GM18861 (cell line): ENCODE measurements at regions not wholly inside any gene's neighbourhood (a gene's known extent, or its start where the extent isn't known, plus 50 kb on each side); places are given as distances from the start of the nearest gene placed in this dataset.
"Not testable (repeated sequence)": the region's sequence is repeated elsewhere in the genome, so short reads cannot be mapped to it uniquely, and the experiment has no call there.

Source experiments
- ATAC-seq: cut with Tn5 transposase; IDR thresholded peaks from one replicate; pipeline ENCODE4 v1.9.1; 2021; ENCODE audit not compliant: unreplicated experiment

DNA sequence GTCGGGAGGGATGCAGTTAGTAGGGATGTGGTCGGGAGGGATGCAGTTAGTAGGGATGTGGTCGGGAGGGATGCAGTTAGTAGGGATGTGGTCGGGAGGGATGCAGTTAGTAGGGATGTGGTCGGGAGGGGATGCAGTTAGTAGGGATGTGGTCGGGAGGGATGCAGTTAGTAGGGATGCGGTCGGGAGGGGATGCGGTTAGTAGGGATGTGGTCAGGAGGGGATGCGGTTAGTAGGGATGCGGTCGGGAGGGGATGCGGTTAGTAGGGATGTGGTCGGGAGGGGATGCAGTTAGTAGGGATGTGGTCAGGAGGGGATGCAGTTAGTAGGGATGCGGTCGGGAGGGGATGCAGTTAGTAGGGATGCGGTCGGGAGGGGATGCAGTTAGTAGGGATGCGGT lies 96.2 kb downstream of the BDH1 start:
- ATAC-seq: not testable (repeated sequence)

DNA sequence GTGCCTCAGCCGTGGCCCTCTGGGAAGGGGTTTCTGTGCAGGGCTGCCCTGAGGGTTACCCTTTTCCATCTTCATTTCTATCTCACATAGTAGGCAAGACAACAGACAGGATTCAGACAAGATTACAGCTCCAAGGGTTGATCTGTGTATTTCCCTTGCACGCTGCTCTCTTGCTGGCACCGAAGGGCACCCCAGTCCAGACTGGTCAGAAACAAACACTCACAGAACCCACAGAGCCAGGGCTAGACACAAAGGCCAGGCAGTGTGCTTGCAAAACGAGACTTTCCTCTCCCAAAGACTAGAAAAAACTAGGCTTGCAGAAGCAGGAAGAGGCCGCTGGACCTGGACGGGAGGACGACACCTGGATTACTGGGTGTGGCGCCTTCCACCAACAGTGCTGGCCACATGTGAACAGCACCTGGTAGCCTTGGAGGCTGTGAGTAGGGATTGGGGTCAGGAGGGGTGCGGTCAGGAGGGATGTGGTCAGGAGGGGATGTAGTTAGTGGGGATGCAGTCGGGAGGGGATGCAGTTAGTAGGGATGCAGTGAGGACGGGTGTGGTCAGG lies 96.8 kb downstream of the BDH1 start:
- no peak for ATAC-seq

DNA sequence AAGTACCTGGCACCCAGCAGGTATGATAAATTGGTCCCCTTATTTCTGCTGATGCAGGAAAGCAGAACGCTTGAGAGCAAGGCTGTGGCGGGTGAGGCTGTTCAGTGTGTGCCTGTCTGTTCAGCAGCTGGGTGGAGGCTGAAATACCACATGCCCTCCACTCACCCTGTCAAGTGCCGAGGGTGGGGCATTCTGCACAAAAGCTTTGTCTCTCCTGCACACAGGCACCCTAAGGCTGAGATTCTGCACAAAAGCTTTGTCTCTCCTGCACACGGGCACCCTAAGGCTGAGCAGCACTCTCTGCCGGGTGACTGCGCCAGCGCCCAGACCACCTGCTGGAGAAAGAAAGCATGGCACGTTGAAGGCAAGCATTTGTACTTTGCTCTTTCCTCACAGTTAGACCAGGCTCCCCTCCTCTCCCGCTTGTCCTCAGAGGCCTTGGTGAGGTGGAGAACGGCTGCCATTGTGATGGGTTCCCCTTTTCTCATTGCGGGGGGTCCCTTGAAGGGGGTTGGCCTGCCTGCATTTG lies 97.5 kb downstream of the BDH1 start:
- no peak for ATAC-seq

DNA sequence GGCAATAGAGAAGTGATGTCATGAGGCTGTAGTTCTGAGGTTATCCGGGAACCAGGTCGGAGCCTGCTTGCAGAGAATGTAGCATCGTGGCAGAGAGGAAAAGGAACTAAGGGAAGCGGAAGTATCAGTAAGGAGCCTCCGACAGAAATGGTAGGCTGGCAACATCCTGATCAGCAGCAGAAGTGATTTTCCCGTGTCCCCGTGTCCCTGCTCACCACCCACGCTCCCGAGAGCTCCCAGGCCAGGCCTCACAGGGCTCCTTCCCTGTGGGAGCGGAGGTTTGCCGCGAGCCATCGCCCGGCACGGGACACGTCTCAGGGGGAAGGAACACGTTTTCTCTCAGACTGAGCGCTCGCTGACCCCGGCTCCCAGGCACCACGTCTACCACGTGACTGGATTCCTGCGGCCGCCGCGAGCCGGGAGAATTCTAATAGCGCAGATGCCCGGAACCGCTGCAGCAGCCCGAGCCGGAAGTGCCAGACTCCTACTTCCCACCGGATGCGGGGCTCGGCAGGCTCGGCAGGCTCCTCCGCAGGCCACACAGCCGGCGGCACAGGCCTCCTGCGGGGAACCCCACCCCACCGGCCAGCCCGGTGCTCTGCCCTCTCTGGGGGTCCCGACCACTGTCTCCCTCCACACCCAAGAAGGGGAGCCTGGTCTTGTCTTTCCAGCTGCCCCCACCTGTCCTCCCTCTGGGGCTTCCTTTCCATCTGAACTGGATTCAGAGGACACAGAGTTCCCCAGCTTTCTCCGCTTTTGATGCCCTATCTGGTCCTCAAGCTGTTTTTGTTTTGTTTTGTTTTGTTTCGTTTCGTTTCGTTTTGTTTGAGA lies 99.3 kb downstream of the BDH1 start:
- no peak for ATAC-seq

DNA sequence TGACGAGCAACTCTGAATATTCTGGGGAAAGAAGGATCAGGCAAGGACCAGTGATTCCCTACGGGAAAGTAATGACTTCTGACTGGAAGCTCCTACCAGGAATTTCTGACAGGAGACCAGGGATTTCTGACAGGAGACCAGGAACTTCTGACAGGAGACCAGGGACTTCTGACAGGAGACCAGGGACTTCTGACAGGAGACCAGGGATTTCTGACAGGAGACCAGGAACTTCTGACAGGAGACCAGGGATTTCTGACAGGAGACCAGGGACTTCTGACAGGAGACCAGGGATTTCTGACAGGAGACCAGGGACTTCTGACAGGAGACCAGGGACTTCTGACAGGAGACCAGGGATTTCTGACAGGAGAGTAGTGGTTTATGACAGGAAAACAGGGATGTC lies 100.9 kb downstream of the BDH1 start:
- ATAC-seq: not testable (repeated sequence)

DNA sequence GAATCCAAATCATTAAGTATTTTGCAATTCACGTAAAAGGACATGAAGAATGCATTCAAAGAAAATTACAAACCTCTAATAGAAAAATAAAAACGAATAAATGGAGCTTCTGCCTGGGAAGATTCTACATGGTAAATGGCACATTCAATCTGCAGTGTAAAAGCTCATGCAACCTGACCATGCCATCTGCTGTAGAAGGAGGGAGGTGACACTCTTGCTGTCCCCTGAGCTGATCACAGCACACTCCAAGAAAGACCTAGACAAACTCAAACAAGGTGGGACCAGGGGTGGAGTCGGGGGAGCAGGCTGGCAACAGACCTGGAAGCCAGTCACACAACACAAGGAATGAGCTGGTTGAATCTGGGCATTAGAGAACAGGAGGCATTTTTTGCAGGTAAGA lies 101.8 kb downstream of the BDH1 start:
- ATAC-seq: no peak

DNA sequence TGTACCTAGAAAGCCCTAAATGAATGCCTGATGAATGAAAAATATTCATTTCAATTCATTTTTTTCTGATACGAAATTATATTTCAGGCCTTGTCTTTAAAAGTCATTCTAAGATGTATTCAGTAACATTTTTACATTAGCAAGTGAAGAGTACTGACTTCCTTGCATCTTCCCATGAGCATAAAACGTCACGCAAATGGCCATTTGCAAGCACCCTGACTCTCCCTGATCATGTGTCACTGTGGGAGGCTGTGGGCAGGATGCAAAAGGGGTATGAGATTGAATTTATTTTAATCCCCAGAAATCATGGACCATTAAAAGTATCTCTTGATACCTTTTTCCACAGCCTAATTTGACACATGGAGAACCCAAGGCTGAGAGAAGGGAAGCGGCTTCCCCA lies 105.0 kb downstream of the BDH1 start:
- ATAC-seq: no peak

DNA sequence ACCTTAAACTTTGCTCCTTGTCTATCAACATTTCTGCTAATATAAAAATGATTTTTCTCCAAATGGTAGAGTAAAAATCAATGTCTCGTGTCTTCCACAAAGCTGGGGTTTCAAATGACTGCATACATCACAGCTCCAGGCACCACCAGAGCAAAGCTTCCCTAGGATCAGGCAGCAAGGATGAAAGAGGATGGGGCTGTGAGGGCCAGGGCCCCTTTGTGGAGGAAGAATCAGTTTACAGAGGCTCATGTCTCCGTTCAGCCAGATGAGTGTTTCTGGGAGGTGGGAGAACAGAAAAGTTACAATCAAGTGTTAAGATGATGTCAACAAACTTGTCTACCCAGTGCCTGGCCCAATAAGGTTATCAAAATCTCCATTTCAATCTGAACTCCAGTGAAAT lies 105.5 kb downstream of the BDH1 start:
- no peak for ATAC-seq

DNA sequence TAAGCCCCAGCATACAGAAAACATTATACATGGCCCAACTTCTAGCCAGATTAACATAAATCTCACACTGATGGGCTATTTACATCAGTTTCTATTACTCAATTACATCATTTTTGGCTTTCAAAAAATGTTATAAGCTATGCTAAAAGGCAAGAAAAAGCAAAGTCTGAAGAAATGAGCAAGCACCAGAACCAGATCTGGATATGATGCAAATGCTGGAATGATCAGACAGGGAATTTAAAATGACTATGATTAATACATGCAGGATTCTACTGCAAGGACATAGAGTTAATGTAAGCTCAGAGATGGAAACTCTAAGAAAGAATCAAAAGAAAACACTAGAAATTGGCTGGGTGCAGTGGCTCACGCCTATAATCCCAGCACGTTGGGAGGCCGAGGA lies 106.6 kb downstream of the BDH1 start:
- not testable (repeated sequence) for ATAC-seq

DNA sequence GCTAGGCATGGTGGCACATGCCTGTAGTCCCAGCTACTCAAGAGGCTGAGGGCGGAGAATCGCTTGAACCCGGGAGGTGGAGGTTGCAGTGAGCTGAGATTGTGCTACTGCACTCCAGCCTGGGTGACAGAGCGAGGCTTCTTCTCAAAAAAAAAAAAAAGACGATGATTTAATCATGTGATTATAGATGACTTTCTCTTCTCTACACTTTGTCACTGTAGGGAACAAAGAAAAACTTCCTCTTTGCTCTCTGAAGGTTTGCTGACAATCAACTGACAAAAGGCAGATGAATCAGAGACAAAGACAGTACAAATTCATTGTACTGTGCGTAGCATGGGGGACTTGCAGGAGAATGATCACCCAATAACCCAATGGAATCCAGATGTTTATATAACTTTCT lies 108.0 kb downstream of the BDH1 start:
- ATAC-seq: not testable (repeated sequence)

DNA sequence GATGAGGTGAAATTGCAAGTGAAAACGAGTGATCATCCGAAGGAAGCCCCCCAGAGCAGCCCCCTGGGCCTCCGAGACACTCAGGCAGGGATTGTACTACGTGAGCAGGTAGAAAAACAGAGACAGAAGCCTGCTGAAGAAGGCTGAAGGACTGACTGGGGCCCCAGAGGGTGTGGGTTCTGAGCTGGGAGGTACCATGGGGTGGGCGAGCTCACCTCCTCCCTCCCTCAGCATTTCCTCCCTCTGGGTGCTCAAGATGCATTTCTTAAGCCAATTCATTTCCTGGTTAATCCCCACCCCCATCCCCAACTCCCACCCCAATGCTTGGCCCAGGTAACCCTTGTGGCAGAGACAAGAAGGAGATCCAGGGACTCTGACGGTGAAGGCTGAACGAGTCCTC lies 108.7 kb downstream of the BDH1 start:
- no peak for ATAC-seq

DNA sequence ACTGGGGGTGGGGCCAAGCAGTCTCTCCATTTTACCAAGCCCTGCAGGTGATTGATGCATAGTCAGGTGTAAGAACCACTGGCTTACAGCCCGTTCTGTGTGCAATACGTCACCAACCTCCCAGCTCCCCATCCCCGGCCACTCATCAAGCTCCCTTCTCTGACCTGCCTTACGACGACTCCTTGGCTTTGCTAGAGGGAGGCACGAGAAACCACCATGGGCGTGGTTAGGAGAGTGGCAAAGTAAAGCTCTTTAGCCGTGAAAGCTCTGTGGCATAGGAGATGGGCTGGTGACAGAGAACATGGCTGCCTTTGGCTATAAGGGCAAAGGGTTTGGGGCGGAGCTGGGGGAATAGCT lies 109.1 kb downstream of the BDH1 start:
- ATAC-seq: no peak

DNA sequence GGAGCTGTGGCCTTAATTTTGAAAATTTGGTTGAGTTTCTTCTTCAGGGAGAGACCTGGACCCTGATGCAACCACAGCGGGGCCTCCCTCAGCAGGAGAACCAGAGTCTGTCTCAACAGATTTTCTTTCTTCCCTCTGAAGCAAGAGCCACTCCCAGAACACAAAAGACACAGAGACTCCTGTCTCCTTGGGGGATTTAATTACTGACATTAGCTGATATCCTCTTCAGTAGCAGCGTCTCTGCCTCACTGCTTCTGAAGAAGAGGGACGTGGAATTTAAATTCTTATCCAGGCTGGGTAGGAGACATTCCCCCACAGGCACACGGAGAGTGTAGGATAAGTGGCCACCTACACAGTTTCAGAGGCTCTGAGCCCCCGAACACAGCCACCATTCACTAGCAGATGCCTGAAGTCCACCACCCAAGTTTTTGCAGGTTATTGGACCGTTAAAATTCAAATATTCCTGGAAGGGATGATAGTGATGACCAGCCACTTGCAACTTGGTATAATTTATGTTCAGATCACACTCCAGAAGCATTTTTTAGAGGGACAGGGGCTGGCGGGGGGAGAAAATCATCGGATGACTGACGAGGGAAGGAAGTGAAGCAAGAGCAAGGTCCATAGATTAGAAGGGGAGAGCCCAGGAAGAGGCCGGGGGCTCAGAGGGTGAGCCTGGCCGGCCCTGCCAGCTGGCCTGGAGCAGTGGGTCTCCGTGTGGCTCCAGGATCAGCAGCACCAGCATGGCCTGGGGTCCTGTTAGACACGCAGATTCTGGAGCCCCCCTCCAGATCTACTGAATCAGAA lies 109.7 kb downstream of the BDH1 start:
- ATAC-seq: no peak

DNA sequence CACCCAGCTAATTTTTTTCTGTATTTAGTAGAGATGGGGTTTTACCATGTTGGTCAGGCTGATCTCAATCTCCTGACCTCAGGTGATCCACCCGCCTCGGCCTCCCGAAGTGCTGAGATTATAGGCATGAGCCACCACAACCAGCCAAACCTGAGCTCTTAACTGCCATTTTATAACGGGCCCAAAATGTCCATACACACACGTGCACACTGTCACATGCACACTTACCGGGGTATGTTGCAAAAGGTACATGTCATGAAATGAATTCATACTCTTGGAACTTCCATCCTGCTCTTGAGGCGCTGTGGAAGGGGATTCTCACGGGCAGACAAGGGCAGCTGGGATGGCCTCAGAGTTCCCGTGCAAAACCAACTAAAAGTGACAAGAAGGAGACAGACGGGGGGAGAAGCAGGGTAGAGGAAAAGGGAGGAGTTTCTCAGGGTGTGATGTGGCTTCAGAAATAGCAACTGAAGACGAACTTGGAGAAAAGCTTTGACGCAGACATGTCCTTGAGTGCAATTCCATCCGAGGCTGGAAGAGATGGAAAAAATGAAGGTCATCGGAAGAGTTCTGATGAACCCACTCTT lies 110.9 kb downstream of the BDH1 start:
- no peak for ATAC-seq

DNA sequence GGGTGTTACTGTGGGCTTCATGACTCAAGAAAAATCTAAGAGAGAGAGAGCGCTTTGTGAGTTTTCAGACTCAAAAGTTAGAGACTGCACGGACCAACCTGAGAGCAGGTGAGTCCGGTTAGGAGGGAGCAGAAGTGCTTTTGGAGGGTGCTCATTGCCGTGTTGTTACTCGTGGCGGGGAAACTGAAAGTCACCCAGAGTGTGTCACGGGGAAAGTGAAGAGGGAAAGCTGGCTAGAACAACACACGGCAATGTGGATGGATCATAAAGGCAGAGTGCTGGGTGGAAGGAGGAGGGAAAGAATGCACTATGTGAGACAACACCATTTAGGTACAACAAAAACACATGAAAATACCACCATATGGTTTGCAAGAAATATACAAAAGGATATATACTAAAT lies 112.3 kb downstream of the BDH1 start:
- ATAC-seq: no peak

DNA sequence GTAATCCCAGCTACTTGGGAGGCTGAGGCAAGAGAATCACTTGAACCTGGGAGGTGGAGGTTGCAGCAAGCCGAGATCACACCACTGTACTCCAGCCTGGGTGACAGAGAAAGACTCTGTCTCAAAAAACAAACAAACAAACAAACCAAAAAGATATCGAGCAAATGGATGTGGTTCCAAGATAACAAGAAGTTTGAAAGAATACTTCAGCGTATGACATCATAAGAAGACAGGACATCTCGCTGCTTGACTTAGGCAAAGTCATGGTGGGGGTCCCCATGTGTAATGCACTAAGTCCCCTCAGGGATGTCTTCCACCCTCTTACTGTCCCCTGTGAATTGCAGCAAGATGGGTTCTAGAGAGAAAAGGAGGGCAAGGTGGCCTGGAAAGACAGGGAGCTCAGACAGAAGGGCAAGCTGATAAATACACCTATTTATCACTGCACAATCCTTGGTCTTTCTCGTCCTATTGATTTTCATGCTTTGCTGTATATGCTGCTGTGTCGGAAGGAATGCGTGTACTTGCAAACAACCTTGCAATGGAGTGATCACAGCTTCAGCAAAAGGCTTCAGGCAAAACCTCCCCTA lies 115.0 kb downstream of the BDH1 start:
- ATAC-seq: no peak

DNA sequence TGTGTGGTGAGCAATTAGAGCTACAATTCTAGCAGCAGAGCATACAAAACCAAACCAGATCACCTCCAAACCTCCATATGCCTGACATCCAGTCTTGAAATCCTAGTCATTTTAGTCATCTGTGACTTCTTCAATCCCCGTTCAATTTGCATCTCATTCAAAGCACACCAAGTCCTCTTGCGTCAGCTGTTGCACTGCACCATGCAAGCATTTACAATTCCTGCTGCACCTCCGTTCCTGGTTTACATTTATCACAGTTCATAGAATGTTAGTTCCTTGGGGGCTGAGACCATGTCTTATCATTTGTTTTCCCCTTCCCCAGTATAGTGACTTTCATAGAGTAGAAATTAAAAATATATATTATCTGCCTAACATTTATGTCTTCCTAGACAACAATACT lies 116.9 kb downstream of the BDH1 start:
- no peak for ATAC-seq

DNA sequence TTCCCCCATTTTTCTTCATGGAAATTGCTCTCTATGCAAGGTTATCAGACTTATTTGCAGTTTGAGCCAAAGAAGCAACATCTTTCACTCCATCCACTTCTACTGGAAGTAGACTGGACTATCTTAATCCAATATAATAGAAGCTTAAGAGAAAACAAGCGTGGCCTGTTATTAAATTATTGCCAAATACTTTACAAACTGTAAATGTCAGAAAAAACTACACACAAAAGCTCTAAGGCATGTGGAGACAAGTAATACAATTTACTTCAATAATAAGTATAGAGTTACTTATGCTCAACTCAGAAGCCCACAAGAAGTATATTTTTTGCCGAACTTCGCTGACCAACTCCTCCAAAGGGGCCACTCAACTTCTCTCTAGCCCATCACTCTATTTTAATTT lies 120.3 kb downstream of the BDH1 start:
- no peak for ATAC-seq

DNA sequence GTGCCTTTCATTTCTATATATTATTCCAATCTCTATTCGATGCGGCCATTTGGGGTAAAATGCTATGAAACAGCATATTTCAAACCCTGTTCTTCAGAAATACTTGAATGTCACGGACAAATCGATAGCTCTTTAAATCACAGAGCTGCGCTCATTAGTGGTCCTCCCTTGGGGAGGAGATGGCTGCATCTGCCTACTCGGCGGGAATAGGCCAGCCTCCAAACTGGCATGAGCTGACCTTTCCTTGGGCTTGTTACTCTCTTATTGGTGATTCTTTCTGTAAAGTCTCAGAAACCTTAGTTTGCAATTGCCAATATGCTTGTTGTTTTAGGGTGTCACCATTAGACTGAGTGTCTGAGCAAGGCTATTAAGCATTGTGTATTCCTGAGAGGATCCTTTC lies 120.9 kb downstream of the BDH1 start:
- ATAC-seq: no peak

DNA sequence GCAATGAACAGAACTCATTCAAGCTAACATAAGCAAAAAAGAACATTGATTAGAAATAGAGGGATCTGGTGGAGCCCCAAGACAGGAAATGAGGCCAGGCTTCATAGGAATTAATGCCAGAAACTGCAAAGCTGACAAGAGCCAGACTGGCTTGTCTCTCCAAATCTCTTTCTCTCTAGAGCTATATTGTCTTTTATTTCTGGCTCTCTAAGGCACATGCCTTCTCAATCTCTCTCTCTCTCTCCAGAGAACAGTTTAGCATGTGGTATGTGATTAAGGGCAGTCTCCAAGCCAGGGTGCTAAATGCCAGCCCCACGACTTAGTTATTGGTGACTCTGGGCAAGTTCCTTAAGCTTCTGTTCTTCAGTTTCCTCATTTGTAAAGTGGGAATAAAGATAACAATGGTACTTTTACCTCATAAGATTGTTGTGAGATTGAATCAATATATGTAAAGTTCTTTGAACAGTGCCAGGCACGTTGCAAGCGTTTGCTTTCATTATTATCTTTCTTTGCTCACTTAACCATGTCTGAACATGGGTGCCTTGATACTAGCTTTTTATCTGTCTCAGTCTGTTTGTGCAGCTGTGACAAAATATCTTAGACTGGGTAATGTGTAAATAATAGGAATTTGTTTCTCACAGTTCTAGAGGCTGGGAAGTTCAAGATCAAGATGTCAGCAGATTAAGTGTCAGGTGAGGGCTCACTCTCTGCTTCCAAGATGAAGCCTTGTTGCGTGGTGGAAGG lies 123.2 kb downstream of the BDH1 start:
- no peak for ATAC-seq
